ENCODE measurements at regions not wholly inside any gene's neighbourhood (a gene's known extent, or its start where the extent isn't known, plus 50 kb on each side); places are given as distances from the start of the nearest gene placed in this dataset.

- intact Hi-C loops (cut with micrococcal nuclease; ENCODE audit: unreplicated experiment): no loop called here
- Mint-ChIP-seq H3K4me1 (ENCODE audit: low read depth, unreplicated experiment) (no peaks in the 10 kb centered on the region), H3K9me3 (ENCODE audit: low read depth, unreplicated experiment) (no peaks in the 10 kb centered on the region), H3K27me3 (ENCODE audit: unreplicated experiment) (no peaks in the 10 kb centered on the region), H3K4me3 (ENCODE audit: low read depth, unreplicated experiment) (no peak overlapping the region), H3K36me3 (ENCODE audit: insufficient read depth, unreplicated experiment) (no peaks in the 10 kb centered on the region), H3K27ac (ENCODE audit: unreplicated experiment) (no peak overlapping the region)
- no TSS peak for BruUV-seq (replicated peaks)
- no peak for DNase-seq
- TF ChIP-seq CTCF (IDR thresholded peaks at IDR 0.05; ENCODE audit: unreplicated experiment): no peak
- CTCF ChIA-PET: no interaction called here
Measured at GRCh38 chr3:118000219-118000618, 1034.4 kb downstream of the IGSF11 start.

- CTCF ChIA-PET: no interaction called here
- DNase-seq: no peak
- TF ChIP-seq CTCF (IDR thresholded peaks at IDR 0.05; ENCODE audit: unreplicated experiment): no peak
- Mint-ChIP-seq H3K27ac (ENCODE audit: unreplicated experiment) (no peak overlapping the region), H3K27me3 (ENCODE audit: unreplicated experiment) (no peaks in the 10 kb centered on the region), H3K4me1 (ENCODE audit: low read depth, unreplicated experiment) (no peaks in the 10 kb centered on the region), H3K4me3 (ENCODE audit: low read depth, unreplicated experiment) (no peak overlapping the region), H3K9me3 (ENCODE audit: low read depth, unreplicated experiment) (no peaks in the 10 kb centered on the region), H3K36me3 (ENCODE audit: insufficient read depth, unreplicated experiment) (no peaks in the 10 kb centered on the region)
- no TSS peak for BruUV-seq (replicated peaks)
- intact Hi-C loops (cut with micrococcal nuclease; ENCODE audit: unreplicated experiment): no loop called here
Measured at GRCh38 chr3:118001380-118001779, 1033.3 kb downstream of the IGSF11 start.

- CTCF ChIA-PET: no interaction called here
- H3K4me3 Mint-ChIP-seq (ENCODE audit: low read depth, unreplicated experiment): no peak overlapping the region
- no peaks in the 10 kb centered on the region for H3K4me1 Mint-ChIP-seq (ENCODE audit: low read depth, unreplicated experiment)
- H3K36me3 Mint-ChIP-seq (ENCODE audit: insufficient read depth, unreplicated experiment): no peaks in the 10 kb centered on the region
- intact Hi-C loops (cut with micrococcal nuclease; ENCODE audit: unreplicated experiment): no loop called here
- H3K9me3 Mint-ChIP-seq (ENCODE audit: low read depth, unreplicated experiment): no peaks in the 10 kb centered on the region
- BruUV-seq (replicated peaks): no TSS peak
- no peak for DNase-seq
- no peak for TF ChIP-seq CTCF (IDR thresholded peaks at IDR 0.05; ENCODE audit: unreplicated experiment)
- no peak overlapping the region for H3K27ac Mint-ChIP-seq (ENCODE audit: unreplicated experiment)
- no peaks in the 10 kb centered on the region for H3K27me3 Mint-ChIP-seq (ENCODE audit: unreplicated experiment)
Measured at GRCh38 chr3:118011910-118012309, 1022.7 kb downstream of the IGSF11 start.

GRCh38 chr3:118029049-118029448 lies 1005.6 kb downstream of the IGSF11 start:
- CTCF ChIA-PET: no interaction called here
- no peak for TF ChIP-seq CTCF (IDR thresholded peaks at IDR 0.05; ENCODE audit: unreplicated experiment)
- Mint-ChIP-seq H3K4me3 (ENCODE audit: low read depth, unreplicated experiment) (no peak overlapping the region), H3K27ac (ENCODE audit: unreplicated experiment) (no peak overlapping the region), H3K9me3 (ENCODE audit: low read depth, unreplicated experiment) (peaks cover 11% of the 10 kb centered on the region), H3K36me3 (ENCODE audit: insufficient read depth, unreplicated experiment) (no peaks in the 10 kb centered on the region), H3K4me1 (ENCODE audit: low read depth, unreplicated experiment) (peaks cover 8% of the 10 kb centered on the region), H3K27me3 (ENCODE audit: unreplicated experiment) (no peaks in the 10 kb centered on the region)
- intact Hi-C loops (cut with micrococcal nuclease; ENCODE audit: unreplicated experiment): no loop called here
- DNase-seq: no peak
- BruUV-seq (replicated peaks): no TSS peak

- H3K4me3 Mint-ChIP-seq (ENCODE audit: low read depth, unreplicated experiment): no peak overlapping the region
- intact Hi-C loops (cut with micrococcal nuclease; ENCODE audit: unreplicated experiment): no loop called here
- H3K36me3 Mint-ChIP-seq (ENCODE audit: insufficient read depth, unreplicated experiment): no peaks in the 10 kb centered on the region
- no peak for TF ChIP-seq CTCF (IDR thresholded peaks at IDR 0.05; ENCODE audit: unreplicated experiment)
- H3K27me3 Mint-ChIP-seq (ENCODE audit: unreplicated experiment): no peaks in the 10 kb centered on the region
- H3K4me1 Mint-ChIP-seq (ENCODE audit: low read depth, unreplicated experiment): peaks cover 14% of the 10 kb centered on the region
- H3K9me3 Mint-ChIP-seq (ENCODE audit: low read depth, unreplicated experiment): peaks cover 7% of the 10 kb centered on the region
- no TSS peak for BruUV-seq (replicated peaks)
- H3K27ac Mint-ChIP-seq (ENCODE audit: unreplicated experiment): no peak overlapping the region
- CTCF ChIA-PET: no interaction called here
- no peak for DNase-seq
Measured at GRCh38 chr3:118036215-118036614, 998.4 kb downstream of the IGSF11 start.
